Transverse colon (tissue), 4 donors: ENCODE measurements at regions not wholly inside any gene's neighbourhood (a gene's known extent, or its start where the extent isn't known, plus 50 kb on each side); places are given as distances from the start of the nearest gene placed in this dataset.
A peak's percentile ranks its signal among the peaks of the same experiment; 100 is the strongest.

Experiments
- DNase-seq: peaks from one replicate; pipeline ENCODE4 v3.0.0-alpha.2; 2019
- H3K27ac ChIP-seq, 4 donors: fragments of 200-600 bp; sonication (generic); 2 replicates each; pipeline ENCODE4 v1.5.1; 2016 to 2018; ENCODE audit warnings: inconsistent platforms in 4 of 4
- H3K27me3 ChIP-seq: fragments of 200-600 bp; sonication (generic); 2 replicates; pipeline ENCODE4 v1.5.1; 2017; ENCODE audit warnings: inconsistent platforms
- H3K36me3 ChIP-seq, 4 donors: fragments of 200-600 bp; sonication (generic); 2 replicates each; pipeline ENCODE4 v1.5.1; 2017 to 2019; ENCODE audit warnings: inconsistent platforms in 4 of 4
- H3K4me1 ChIP-seq, 4 donors: fragments of 200-600 bp; sonication (generic); 2 replicates each; pipeline ENCODE4 v1.5.1; 2017 to 2020; ENCODE audit warnings: inconsistent platforms in 4 of 4
- H3K4me3 ChIP-seq, 4 donors: fragments of 200-600 bp; sonication (generic); 1 replicate in 1 of 4; 2 replicates in 3 of 4; pipeline versions ENCODE4 v1.5.1 to v1.6.1; 2017 to 2019; ENCODE audit warnings: inconsistent platforms in 4 of 4
- H3K9me3 ChIP-seq, 2 donors: fragments of 200-600 bp; sonication (generic); 2 replicates each; pipeline ENCODE4 v1.5.1; 2017 to 2019; ENCODE audit warnings: inconsistent platforms in 2 of 2
- CTCF ChIP-seq, 5 experiments: fragments of 200-600 bp in 3 of 5; fragments of 450-650 bp in 2 of 5; sonication (generic) in 3 of 5; IDR thresholded peaks; 1 replicate in 2 of 5; 2 replicates in 3 of 5; pipeline ENCODE4 v1.5.1; 2016 to 2017; ENCODE audit warnings: antibody characterized with exemption in 5 of 5, inconsistent platforms in 3 of 5, mild to moderate bottlenecking in 2 of 5, moderate library complexity in 1 of 5
- EP300 ChIP-seq: sonication (generic); formaldehyde crosslinking; IDR thresholded peaks from one replicate; pipeline ENCODE4 v1.6.1; 2017; ENCODE audit warnings: antibody characterized with exemption, low read depth
- POLR2A ChIP-seq: fragments of 450-650 bp; IDR thresholded peaks from one replicate; pipeline ENCODE4 v1.6.1; 2016; ENCODE audit warnings: antibody characterized with exemption, mild to moderate bottlenecking, moderate library complexity
- POLR2AphosphoS5 ChIP-seq, 3 donors: sonication (generic); formaldehyde crosslinking; IDR thresholded peaks; one replicate each; pipeline ENCODE4 v1.6.1; 2016; ENCODE audit warnings: antibody characterized with exemption in 3 of 3
- WGBS, 2 donors: methylation state at CpG; one replicate each; pipeline ENCODE4 v1.1.5; 2018; ENCODE audit warnings: low coverage in 1 of 2; 5-methylcytosine and 5-hydroxymethylcytosine counted together
- in situ Hi-C, 4 donors: fragments of 200-750 bp; cut with MboI; loops; one replicate each; pipeline versions ENCODE4 v1.15.0 to v1.15.1; 2017; ENCODE audit warnings: low sequenced_read_pairs in 3 of 4, low pct_ligation_motif_present in 1 of 4, low pct_unique_long_range_greater_than_20kb in 1 of 4
- intact Hi-C: fragments of 100-400 bp; cut with DNase I; formaldehyde crosslinking; loops from one replicate; pipeline ENCODE4 v1.15.1; 2023; ENCODE audit warnings: low total_unique reads

GRCh38 chr15:47561102-47561501 is 156.2 kb upstream of the SEMA6D start:
- in situ Hi-C loops, result no loop called here

DNA sequence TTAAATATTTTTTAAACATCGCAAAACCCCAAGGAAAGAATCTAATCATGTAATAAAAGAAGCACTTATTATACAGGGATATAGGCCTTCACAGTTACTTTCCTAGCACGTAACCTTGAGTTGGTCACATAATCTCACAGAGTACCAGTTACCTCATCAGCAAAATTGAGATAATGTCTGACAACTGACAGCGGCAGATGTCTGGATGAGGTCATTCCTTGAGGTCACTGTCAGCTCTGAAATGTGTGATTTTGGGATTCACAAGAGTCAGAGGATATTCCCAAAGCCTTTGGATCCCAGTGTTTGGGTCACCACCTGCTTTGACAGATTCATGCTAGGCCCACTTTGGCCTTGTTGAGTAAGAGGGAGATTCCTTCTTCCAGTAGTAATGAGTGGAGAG is 151.4 kb upstream of the SEMA6D start:
- WGBS, 2 donors, result 66 to 89% methylated on average over 3 of the region's 3 CpGs

More at GRCh38 chr15:47561102-47561501, 156.2 kb upstream of the SEMA6D start:
- H3K27ac ChIP-seq, result no peak overlapping the region
- no peak overlapping the region for H3K4me3 ChIP-seq
- TF ChIP-seq POLR2AphosphoS5 (IDR thresholded peaks at IDR 0.05), result no peak
- no peaks in the 10 kb centered on the region for H3K27me3 ChIP-seq
- WGBS, 2 donors, result 68% methylated on average over 1 of the region's 1 CpG; no CpG with 5 or more reads in 1 of the 2 donors
- intact Hi-C loops, result no loop called here
- DNase-seq, result no peak
- H3K9me3 ChIP-seq, result peaks cover 7 to 12% of the 10 kb centered on the region in 2 donors
- H3K4me1 ChIP-seq, result no peaks in the 10 kb centered on the region
- no peaks in the 10 kb centered on the region for H3K36me3 ChIP-seq

DNA sequence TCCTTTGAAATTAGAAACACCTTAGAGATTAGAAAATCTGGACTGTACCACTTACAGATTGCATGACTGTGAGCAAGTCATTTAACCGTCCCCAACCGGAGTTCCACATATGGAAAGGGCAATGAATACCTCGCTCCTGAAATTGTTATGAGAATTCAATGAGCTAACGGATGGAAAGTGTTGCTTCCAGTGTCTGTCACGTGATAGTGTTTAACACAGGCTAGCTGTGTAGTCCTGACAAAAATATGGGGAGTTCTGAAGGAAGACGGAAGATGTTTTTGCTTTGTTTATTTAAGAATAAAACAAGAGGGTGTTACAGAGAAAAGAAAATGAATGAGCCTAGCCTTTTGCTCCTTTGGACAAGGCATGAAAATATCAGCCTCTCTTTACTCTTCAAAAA is 150.7 kb upstream of the SEMA6D start:
- intact Hi-C loops, result no loop called here
- no peaks in the 10 kb centered on the region for H3K36me3 ChIP-seq
- TF ChIP-seq POLR2AphosphoS5 (IDR thresholded peaks at IDR 0.05) (no peak), POLR2A (no peak), EP300 (no peak), CTCF (IDR thresholded peaks at IDR 0.05) (no peak)
- H3K4me3 ChIP-seq, result no peak overlapping the region
- no peak overlapping the region for H3K27ac ChIP-seq
- in situ Hi-C loops, result no loop called here
- 68 to 74% methylated on average over 6 of the region's 6 CpGs for WGBS, 2 donors
- DNase-seq, result no peak
- no peaks in the 10 kb centered on the region for H3K27me3 ChIP-seq
- no peaks in the 10 kb centered on the region for H3K4me1 ChIP-seq
- H3K9me3 ChIP-seq, result no peaks in the 10 kb centered on the region

More for the DNA sequence above, 151.4 kb upstream of the SEMA6D start:
- Histone ChIP-seq H3K27me3 (no peaks in the 10 kb centered on the region), H3K4me3 (no peak overlapping the region), H3K9me3 (peaks cover 5% of the 10 kb centered on the region in 2 donors), H3K4me1 (no peaks in the 10 kb centered on the region), H3K36me3 (no peaks in the 10 kb centered on the region), H3K27ac (no peak overlapping the region)
- no peak for DNase-seq
- no peak for TF ChIP-seq POLR2A
- no peak for TF ChIP-seq EP300
- no peak for TF ChIP-seq POLR2AphosphoS5 (IDR thresholded peaks at IDR 0.05)
- TF ChIP-seq CTCF (IDR thresholded peaks at IDR 0.05), result no peak
- intact Hi-C loops (no loop called here), in situ Hi-C loops (no loop called here)

DNA sequence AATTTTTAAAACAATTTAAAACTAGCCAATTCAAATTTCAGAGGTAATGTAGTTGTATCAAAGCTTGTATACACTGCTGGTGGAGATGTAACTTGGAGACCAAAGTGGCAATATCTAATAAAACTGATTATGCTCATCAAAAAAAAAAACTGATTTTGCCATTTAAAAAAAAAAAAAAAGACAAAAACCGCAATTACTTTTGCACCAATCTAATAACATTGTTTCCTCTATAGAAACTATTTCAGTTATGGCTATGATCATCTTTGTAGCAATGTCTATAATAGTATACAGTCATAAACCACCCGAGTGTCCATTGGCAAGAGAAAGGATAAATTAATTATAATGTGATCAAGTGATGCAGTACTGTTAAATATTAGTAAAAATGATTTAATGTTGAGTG is 149.3 kb upstream of the SEMA6D start:
- DNase-seq, result no peak
- H3K9me3 ChIP-seq, result no peaks in the 10 kb centered on the region
- no peak overlapping the region for H3K27ac ChIP-seq
- intact Hi-C loops, result no loop called here
- H3K36me3 ChIP-seq, result no peaks in the 10 kb centered on the region
- TF ChIP-seq EP300, result no peak
- TF ChIP-seq POLR2AphosphoS5 (IDR thresholded peaks at IDR 0.05), result no peak
- no peak for TF ChIP-seq POLR2A
- WGBS, 2 donors, result 84 to 87% methylated on average over 2 of the region's 2 CpGs
- no peaks in the 10 kb centered on the region for H3K4me1 ChIP-seq
- no peaks in the 10 kb centered on the region for H3K27me3 ChIP-seq
- no peak overlapping the region for H3K4me3 ChIP-seq
- in situ Hi-C loops, result no loop called here

GRCh38 chr15:47570044-47570443 is 147.3 kb upstream of the SEMA6D start:
- DNase-seq, result peak; percentile 72
- TF ChIP-seq POLR2AphosphoS5 (IDR thresholded peaks at IDR 0.05) (peak in 1 of 3 donors; percentile 31), EP300 (no peak)
- Histone ChIP-seq H3K27me3 (no peaks in the 10 kb centered on the region), H3K27ac (peak overlapping the region in 2 of 4 donors; percentile 24 to 28), H3K4me1 (no peaks in the 10 kb centered on the region), H3K9me3 (no peaks in the 10 kb centered on the region), H3K36me3 (no peaks in the 10 kb centered on the region), H3K4me3 (no peak overlapping the region)
- 40 to 50% methylated on average over 2 to 4 of the region's 4 CpGs for WGBS, 2 donors
- in situ Hi-C loops, result no loop called here
- intact Hi-C loops, result no loop called here

DNA sequence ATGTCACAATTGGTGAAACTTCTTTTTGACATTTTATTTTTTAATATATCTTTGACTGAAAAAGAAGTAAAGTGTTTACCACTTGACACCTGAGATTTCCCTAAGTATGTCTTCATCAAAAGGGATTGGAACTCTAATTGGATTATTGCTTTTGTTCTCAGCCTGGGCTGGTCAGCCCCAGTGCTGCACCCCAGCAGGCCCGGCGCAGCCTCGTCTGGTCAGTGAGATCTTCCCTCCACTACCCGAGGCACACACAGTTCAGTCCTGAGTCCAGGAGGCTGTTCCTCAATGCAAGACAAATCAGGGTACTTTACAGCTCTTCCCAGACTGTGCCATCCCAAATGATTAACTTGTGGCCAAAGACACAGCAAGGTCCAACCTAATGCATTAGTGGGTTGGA is 146.9 kb upstream of the SEMA6D start:
- no peak for DNase-seq
- Histone ChIP-seq H3K4me3 (no peak overlapping the region), H3K27ac (peak overlapping the region in 1 of 4 donors; percentile 28), H3K27me3 (no peaks in the 10 kb centered on the region), H3K9me3 (no peaks in the 10 kb centered on the region), H3K36me3 (no peaks in the 10 kb centered on the region), H3K4me1 (no peaks in the 10 kb centered on the region)
- WGBS, 2 donors, result 71% methylated on average over 4 of the region's 4 CpGs; no CpG with 5 or more reads in 1 of the 2 donors
- in situ Hi-C loops, result no loop called here
- no peak for TF ChIP-seq CTCF (IDR thresholded peaks at IDR 0.05)
- TF ChIP-seq POLR2A, result no peak
- no peak for TF ChIP-seq EP300
- intact Hi-C loops, result no loop called here
